Fibroblast of upper back skin (primary cell): ENCODE measurements at regions not wholly inside any gene's neighbourhood (a gene's known extent, or its start where the extent isn't known, plus 50 kb on each side); places are given as distances from the start of the nearest gene placed in this dataset.
"Not testable (repeated sequence)": the region's sequence is repeated elsewhere in the genome, so short reads cannot be mapped to it uniquely, and the experiment has no call there.

Source experiments
- DNase-seq: peaks from one replicate; pipeline ENCODE4 v3.0.0-alpha.2; 2013

DNA sequence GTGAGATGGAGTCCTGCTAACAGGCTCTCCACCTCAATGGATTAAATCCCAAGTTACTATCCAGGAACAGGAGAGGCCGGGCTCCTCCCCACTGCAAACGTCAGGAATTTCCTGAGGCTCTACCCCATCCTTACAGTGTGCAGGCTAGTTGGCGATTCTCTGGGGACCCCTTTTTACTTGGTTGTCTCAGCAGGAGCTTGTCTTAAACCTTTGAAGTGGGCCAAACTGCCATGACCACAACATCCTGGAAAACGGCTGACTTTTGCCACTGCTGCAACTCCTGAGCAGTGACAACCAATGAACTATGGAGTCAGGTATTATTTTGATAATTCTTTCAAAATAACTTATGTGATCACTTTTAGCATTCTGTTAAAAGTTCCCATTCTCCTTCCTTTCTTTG, 440.9 kb upstream of the CCDC54 start:
- DNase-seq = no peak

DNA sequence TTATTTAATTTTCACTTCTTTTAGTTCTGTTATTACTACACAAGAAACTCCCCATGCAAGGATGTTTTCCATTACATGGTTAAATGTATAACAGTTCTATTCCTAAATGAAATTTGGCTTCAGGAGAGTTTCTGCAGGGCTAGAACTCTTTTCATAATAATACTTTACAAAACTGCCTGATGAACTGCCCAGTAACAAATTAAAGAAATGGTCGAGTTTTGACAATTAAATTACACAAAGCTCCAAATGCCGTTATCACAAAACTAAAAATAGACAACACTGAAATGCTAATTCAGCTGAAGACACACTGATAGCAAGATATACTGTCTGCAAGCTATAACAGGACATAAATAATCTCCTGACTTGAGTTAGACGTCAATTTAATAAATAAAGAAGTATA, 435.2 kb upstream of the CCDC54 start:
- DNase-seq = no peak

DNA sequence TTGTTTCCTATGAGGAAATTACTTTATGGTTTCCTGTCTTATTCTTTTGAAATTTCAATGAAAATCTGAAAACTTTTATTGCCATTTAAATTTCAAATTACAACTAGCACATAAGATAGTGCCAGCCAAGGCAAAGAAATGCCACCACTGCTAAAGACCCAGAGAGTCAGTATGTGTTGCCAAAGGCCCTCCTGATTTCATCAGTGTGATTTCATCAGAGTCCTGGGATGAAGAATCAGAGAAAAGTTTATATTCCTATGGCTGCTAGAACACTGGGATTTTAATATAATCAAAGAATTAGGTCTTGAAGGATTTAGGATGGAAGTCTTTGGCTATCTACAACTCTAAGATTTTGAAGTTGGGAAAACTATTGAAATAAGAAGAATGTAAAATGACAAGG, 434.2 kb upstream of the CCDC54 start:
- peak; percentile 14 for DNase-seq

DNA sequence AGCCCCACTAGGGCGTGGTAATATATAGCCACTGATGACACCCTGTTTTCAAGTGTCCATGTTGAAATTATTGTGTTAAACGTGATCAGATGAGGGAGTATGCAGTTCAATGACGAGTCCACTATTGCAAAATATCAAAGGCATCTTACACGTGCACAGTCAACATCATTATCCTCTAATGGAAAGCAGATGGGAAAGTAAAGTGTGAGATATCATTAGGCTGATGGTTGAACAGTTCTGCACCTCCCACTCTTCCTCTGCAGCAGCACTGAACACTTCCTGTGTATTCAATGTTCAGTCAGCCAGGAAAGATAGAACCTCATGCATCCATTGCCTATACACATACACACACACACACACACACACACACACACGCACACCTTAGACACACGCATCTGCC, 431.8 kb upstream of the CCDC54 start:
- peak; percentile 64 for DNase-seq

DNA sequence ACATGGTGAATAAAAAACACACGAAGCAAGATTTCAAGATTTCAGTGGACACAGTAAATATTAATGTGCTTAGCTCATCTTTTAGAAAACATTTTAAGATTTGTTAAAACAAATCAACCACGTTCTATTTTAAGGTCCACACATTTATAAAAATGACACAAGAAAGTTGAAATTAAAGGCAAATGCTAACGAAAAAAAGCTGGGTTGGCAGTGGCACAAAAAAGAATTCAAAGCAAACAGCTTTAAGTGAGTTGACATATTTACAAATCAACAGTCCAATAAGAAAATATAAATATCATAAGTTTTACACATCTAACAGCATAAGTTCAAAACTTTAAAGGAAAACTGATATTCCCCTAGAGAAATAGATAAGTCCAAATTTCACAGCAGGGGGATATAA, 430.4 kb upstream of the CCDC54 start:
- DNase-seq = no peak

DNA sequence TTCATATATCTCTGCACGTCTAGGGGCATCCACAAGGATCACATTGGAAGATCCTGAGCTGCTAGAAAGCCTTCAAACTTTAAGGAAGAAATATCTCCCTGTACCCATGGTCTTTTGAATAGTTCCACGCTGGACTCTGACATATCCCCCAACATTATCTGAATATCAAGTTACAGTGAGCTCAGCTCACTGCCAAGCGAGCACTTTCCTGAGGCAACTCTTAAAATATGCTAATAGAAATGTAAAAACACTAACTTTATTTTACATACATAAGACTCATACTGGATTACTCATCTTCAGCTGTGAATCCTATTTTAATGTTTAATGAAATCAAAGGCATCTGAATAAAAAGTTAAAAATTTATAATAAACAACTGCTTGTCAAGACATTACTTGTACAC, 420.2 kb upstream of the CCDC54 start:
- peak; percentile 62 for DNase-seq

DNA sequence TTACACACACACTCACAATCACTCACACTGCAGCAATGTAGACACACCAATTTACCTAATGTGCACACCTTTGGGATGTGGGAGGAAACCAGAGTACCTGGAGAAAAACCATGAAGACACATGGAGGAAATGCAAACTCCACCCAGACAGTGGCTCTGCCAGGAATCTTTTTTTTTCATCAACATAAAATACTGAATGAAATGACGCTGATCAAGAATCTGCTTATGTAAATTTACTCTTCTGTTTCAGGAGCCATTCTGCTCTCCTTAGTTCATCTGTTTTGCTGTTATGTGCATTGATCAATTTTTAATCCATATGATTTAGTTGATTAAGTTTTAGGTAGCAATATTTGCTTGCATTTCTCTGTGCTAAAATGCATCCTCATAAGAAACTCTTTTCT, 414.2 kb upstream of the CCDC54 start:
- DNase-seq = no peak

DNA sequence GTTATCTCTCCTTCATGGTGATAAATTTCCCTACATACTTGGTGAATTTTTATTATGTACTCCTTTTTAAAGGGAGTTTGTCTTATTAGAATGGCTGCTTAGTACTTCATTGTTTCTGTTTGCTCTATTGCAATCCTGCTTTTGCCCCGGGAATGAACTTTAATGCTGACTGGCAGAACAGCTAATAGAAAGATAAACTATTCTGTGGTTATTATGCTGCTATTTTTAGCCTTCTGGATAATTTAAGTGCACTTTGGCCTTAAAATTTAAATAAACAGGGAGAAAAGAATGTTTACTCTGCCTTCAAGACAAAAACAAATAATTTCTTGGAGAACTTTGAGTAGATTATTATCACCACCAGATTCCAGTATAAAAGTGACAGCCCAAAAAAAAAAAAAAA, 413.8 kb upstream of the CCDC54 start:
- DNase-seq = peak; percentile 21

DNA sequence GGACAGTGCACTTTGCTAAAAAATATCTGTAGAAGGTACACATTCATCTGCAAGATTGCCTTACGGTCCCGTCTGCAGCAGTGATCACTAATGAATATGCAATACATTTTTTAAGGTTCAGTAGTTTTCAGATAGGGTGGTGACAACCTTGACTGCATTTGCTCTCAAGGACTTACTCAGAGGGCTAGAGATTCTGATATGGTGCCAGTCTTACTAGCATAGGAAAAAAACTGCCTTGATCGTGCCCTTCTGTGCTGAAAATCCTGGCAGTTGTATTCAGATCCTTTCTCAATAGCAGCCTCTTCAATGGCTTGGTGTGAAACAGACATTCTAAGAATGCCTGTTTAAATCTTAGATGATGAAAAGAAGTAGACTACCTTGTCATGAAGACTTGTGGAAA, 411.9 kb upstream of the CCDC54 start:
- DNase-seq = no peak

DNA sequence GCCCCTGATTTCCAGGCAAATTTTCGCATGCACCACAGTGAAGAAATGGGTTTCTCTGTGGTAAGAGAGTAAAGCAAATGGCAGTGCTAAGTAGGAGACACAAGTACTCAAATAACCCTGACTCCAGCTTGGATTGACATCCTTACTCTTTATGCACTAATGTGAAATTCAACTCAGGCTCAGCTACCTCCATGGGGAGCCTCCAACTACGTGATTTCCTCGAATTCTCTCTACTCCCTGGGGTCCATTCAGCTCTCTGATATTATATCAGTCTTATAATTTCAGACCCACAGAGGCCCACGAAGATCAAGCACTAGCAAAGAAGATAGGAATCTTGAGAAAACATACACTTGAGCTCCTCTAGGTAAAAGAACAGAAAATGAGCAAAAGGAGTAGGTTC, 407.6 kb upstream of the CCDC54 start:
- no peak for DNase-seq

DNA sequence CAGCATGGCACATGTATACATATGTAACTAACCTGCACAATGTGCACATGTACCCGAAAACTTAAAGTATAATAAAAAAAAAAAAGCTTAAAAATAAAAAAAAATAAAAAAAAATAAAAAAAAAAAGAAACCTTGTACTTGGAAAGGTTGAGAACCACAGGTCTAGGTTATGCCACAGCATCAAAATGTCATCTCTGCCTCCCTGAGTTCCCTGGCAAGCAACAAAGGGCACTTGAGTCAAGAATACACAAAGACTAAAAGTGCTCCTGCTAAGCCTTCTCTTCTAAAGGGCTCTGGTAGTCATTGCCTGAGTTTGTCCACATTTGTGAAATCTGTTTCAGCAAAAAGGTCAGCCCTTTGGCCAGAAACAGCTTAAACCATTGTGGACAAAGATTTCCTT, 395.8 kb upstream of the CCDC54 start:
- no peak for DNase-seq

DNA sequence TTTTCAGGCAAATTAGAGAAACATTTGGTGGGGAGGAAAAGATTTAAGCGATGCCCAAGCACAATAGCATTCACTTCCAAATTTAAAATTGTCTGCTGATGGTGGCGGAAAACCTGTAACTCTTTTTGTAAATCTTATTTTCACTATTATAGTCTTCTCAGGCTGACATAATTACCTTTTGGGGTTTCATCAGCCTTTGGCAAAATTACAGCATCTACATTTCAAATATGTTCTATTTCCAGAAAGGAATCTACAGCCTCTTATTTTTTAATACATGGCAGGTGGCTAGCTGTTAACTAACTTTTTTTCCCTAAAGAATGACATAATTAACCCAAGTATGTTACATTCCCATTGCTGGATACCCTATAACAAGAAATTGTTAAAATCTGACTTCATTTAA, 391.5 kb upstream of the CCDC54 start:
- peak; percentile 52 for DNase-seq

DNA sequence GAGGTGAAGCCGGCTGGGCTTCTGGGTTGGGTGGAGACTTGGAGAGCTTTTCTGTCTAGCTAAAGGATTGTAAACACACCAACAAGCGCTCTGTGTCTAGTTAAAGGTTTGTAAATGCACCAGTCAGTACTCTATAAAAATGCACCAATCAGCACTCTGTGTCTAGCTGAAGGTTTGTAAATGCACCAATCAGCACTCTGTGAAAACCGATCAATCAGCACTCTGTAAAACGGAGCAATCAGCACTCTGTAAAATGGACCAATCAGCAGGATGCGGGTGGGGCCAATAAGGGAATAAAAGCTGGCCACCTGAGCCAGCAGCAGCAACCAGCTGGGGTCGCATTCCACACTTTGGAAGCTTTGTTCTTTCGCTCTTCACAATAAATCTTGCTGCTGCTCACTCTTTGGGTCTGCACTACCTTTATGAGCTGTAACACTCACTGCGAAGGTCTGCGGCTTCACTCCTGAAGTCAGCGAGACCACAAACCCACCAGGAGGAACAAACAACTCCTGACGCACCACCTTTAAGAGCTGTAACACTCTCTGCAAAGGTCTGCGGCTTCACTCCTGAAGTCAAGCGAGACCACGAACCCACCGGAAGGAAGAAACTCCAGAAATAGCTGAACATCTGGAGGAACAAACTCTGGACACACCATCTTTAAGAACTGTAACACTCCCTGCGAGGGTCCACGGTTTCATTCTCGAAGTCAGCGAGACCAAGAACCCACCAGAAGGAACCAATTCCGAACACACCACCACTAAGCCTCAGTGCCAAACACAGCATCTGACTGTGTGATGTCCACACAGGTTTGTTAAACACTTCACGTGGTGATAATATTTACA, 378.2 kb upstream of the CCDC54 start:
- not testable (repeated sequence) for DNase-seq

DNA sequence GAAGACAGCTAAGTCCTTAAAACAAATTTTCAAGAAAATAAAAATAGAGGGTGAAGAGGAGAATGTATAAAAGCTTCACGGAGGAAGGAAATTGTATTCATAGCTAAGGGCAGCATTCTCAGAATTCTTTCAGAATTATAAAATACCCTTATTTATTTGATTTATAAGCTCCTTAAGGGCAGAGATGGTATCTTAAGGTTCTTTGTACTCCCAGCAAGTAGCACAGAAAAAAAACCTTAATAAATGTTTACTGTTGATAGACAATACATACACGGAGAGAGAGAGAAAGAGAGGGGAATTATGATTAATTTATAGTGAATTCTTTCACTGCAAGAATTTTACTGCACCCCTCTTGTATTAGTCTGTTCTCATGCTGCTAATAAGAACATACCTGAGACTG, 375.6 kb upstream of the CCDC54 start:
- DNase-seq = no peak

DNA sequence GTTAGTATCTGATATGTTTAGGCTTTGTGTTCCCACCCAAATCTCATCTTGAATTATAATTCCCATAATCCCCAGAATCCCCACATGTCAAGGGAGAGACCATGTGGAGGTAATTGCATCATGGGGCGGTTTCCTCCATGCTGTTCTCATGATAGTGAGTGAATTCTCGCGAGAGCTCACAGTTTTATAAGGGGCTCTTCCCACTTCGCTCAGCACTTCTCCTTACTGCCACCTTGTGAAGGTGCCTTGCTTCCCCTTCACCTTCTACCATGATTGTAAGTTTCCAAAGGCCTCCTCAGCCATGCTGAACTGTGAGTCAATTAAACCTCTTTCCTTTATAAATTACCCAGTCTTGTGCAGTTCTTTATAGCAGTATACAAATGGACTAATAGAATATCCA, 371.9 kb upstream of the CCDC54 start:
- DNase-seq = not testable (repeated sequence)

DNA sequence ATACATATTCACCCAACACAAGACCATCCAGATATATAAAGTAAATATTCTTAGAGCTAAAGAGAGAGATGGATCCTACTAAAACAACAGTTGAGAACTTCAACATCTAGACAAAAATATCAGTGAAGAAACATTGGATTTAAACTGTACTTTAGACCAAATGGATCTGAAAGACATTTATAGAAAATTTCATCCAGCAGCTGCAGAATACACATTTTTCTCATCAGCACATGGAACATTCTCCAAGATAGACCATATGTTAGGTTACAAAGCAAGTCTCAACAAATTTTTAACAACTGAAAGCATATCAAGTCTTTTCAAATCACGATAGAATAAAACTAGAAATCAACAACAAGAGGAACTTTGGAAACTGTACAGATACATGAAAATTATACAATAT, 369.0 kb upstream of the CCDC54 start:
- no peak for DNase-seq

DNA sequence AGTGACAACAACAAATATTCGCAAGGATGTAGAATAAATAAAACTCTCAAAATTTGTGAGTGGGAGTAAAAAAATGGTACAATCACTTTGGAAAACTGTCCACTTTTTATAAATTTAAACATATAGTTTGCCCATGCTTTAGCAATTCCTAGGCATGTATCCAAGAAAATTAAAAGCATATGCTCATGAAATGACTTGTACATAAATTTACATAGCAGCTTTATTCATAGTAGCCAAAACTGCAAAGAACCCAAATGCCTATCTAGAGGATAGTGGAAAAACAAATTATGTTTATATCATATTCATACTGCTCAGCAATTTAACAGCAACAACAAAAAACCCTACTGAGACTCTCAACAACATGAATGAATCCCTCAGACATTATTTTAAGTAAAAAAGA, 363.6 kb upstream of the CCDC54 start:
- peak; percentile 50 for DNase-seq

DNA sequence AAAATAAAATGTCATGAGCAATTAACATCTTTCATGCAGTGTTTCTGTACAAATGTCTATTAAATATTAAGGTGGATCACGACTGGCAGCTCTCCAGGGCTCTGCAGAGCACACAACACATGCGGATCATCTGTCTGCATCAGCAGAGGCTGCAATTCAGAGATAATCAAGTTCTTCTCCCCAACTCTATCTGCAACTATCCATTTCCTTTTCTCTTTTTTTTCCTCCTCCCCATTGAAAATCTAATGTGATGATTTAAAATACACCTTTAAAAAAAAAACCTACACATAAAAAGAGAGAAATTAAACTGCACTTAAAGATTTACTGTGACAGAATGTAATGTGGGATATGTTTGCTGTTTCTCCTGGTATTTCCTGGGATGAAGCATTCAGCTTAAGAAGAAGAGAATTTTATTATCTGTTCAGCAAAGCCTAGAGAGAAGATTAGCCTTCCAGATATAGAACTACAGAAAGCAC, 352.6 kb upstream of the CCDC54 start:
- DNase-seq = peak; percentile 25

DNA sequence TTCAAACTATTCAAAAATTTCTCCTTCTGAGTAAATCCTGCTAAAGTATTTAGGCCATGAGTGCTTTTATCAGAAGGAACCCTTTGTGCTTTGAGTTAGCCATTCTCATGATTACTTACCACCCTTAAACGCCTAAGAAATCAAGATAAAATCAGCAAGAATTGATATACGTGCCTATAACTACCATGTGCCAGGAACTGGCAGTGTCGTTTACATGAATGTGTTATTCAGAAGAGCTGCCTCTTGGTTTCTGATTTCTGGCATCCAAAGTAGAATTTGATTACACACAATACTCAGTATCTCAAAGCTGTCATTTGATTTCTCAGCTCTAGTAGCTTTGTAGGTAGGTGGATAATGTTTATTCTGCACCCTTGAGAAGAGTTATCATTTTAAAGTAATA, 351.3 kb upstream of the CCDC54 start:
- no peak for DNase-seq

DNA sequence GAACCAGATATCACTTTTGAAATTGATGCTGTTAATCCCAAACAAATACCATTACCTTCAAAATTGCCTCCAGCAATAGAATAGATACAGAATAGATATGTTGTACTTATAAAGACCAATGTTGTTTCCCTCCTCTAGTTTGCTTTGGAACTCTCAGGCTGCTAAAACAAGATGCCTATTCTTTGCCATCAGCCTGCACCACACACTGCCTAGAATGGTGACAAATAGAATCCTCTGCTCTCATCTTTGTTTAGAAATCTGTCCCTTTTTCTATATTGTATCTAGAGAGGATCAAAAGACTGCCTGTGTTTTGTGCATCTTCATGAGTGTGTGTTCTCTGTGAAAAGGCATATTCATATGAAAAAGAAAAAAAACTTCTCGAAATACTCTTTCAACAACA, 349.2 kb upstream of the CCDC54 start:
- DNase-seq = no peak

DNA sequence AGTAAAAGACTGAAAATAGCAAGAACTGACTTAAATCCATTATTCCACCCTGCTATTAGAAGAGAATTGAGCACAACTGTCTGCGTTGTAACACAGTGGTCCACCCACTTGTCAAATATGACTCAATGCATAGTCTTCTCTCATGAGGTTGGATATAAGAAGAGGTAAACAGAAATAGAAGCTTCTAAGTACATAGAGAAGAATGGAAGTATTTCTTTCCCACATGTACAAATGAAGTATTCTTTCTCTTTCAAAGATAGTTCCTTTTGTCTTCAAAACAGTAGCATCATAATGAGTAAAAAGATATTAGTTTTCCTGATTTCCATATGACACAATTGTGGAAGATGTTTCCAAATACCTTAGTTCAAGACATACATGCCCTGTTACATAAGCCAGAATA, 348.6 kb upstream of the CCDC54 start:
- DNase-seq = no peak

DNA sequence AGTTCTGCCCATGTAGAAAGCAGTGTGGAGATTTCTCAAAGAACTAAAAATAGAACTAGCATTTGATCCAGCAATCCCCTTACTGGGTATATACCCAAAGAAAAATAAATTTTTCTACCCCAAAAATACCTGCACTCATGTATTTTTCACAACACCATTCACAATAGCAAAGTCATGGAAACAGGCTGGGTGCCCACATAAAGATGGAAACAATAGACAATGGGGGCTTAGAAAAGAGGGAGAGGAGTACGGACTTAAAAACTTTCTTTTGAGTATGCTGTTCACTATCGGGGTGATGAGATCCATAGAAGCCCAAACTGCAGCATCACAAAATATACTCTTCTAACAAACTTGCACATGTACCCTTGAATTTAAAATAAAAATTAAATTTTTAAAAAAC, 345.1 kb upstream of the CCDC54 start:
- no peak for DNase-seq

DNA sequence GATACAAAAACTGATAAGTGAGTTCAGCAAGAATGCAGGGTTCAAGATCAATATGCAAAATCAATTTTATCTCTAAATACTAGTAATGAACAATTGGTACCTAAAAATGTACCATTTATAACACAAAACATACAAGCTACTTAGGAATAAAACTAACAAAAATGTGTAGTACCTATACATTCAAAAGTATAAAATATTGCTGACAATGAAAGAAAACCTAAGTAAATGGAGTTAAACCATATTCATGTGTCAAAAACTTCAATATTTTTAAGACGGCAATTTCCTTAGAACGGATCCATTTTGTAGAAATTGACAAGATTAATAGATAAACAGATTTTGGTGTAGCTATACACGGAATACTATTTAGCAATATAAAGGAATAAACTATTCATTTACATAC, 343.1 kb upstream of the CCDC54 start:
- no peak for DNase-seq

DNA sequence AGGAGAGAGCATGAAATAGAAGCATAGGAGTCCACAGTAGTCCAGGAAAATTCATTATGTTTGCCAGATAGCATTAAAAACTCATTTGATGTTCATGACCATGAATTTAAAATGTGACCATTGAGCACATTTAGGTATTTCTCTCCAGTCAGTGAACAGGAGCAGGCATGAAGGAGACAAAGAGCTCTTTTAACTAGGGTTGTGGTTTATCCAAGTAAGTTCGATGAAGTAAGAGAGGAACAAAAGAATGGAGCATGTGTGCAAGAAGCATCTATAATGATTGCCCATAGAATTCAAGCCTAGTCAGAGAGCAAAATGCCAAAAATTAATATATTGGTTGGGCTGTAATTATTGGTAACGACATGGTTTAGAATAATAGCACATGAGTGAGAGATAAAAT, 342.1 kb upstream of the CCDC54 start:
- DNase-seq = no peak

DNA sequence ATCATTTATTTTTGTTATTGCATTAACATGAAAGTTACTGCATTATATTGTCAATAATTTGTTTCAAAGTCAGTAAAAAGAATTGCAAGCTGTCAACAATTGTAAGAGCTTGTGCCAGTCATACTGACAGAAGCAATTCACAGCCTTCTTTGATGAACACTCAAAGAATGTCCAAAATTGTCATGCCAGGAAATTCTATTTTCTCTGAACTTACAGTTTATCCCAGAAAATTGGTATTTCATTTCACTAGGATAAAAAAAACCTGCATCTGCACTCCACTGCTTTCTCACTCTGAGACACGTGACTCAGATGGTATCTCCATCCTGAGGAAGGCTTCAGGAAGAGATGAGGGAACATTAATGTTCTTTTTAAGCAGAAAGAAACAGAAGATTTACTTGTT, 332.6 kb upstream of the CCDC54 start:
- DNase-seq = no peak
